Psoas muscle (tissue), 7 donors: ENCODE measurements at regions not wholly inside any gene's neighbourhood (a gene's known extent, or its start where the extent isn't known, plus 50 kb on each side); places are given as distances from the start of the nearest gene placed in this dataset.

Experiments
- ATAC-seq, 4 donors: fragments of 200-7000 bp; cut with Tn5 transposase; one replicate each; pipeline ENCODE4 v1.9.1; 2020; ENCODE audit warnings: moderate library complexity in 3 of 4, mild to moderate bottlenecking in 2 of 4
- DNase-seq, 2 donors: peaks; one replicate each; pipeline ENCODE4 v3.0.0-alpha.2; 2020
- H3K27ac ChIP-seq: fragments of 200-600 bp; one replicate; pipeline ENCODE4 v1.8.0; 2022
- H3K27me3 ChIP-seq, 3 donors: fragments of 200-600 bp in 1 of 3; one replicate each; pipeline versions ENCODE4 v1.6.1 to v1.8.0; 2013 to 2022; ENCODE audit warnings: low read length in 2 of 3, mild to moderate bottlenecking in 2 of 3, moderate library complexity in 1 of 3; ENCODE audit not compliant: insufficient read depth in 3 of 3
- H3K36me3 ChIP-seq, 2 donors: fragments of 200-600 bp in 1 of 2; one replicate each; pipeline versions ENCODE4 v1.6.1 to v1.8.0; 2013 to 2022; ENCODE audit warnings: low read depth in 1 of 2, mild to moderate bottlenecking in 1 of 2, moderate library complexity in 1 of 2; ENCODE audit not compliant: insufficient read depth in 1 of 2
- H3K4me1 ChIP-seq: fragments of 200-600 bp; one replicate; pipeline ENCODE4 v1.8.0; 2022
- H3K4me3 ChIP-seq: fragments of 200-600 bp; one replicate; pipeline ENCODE4 v1.8.0; 2022; ENCODE audit warnings: mild to moderate bottlenecking
- H3K9me3 ChIP-seq: fragments of 200-600 bp; one replicate; pipeline ENCODE4 v1.8.0; 2022
- CTCF ChIP-seq: fragments of 200-600 bp; IDR thresholded peaks from one replicate; pipeline ENCODE4 v1.8.0; 2022; ENCODE audit warnings: antibody characterized with exemption
- WGBS, 3 donors: extraction: QIAGEN DNeasy Blood & Tissue Kit; methylation state at CpG; one replicate each; pipeline versions ENCODE4 v1.1.6 to v1.1.7; 2013; 5-methylcytosine and 5-hydroxymethylcytosine counted together
- intact Hi-C, 2 donors: fragments of 100-400 bp; cut with DNase I; formaldehyde crosslinking; loops; one replicate each; pipeline versions ENCODE4 v1.11.0 to v1.14.2; 2022
- donor health status: healthy with polysubstance abuse.
- donor health status: DM: no; HTN: no; CAD: no; lungs with moderate emphysema.
- donor health status: Bipolar disorder and iron deficiency.
- donor health status: healthy.
- donor health status: DM: yes; HTN: yes; CAD: no.
- donor health status: DM: no; HTN: no; CAD: no.
- donor health status: DM: yes; HTN: yes; CAD: no.

- TF ChIP-seq CTCF, result no peak
- Histone ChIP-seq H3K9me3 (no peaks in the 10 kb centered on the region), H3K27me3 (peaks cover 0 to 4% (median under 1%) of the 10 kb centered on the region in 3 donors), H3K4me3 (no peak overlapping the region), H3K27ac (no peak overlapping the region), H3K4me1 (no peaks in the 10 kb centered on the region), H3K36me3 (no peaks in the 10 kb centered on the region)
- intact Hi-C loops, result no loop called here
- 17 to 26% (median 21%) methylated on average over 7 of the region's 7 CpGs for WGBS, 3 donors
- no peak for DNase-seq
- no peak for ATAC-seq
These were observed 141.0 kb upstream of the LMNTD1 start for GRCh38 chr12:25694072-25694471.

DNA sequence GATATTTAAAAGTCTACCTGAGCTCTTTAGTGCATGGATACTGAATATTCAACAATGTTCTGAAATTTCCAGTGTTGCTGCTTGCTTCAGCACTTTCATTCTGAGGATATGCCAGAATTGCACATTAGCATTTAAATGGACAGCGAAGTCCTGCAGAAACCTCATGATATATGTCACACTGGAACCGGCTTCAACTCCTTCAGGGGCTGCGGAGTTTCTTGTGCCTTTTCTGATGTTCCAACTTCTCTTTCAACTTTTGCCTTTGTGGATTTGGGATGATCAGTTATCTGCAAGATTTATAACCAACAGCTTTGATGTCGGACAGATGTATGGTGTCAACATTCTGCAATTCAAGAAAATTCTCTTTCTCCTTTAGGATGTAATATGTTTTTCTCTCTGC is 142.5 kb upstream of the LMNTD1 start:
- DNase-seq (no peak), ATAC-seq (no peak)
- Histone ChIP-seq H3K4me1 (no peaks in the 10 kb centered on the region), H3K27ac (no peak overlapping the region), H3K4me3 (no peak overlapping the region), H3K27me3 (peaks cover 0 to 4% (median 4%) of the 10 kb centered on the region in 3 donors), H3K9me3 (no peaks in the 10 kb centered on the region), H3K36me3 (no peaks in the 10 kb centered on the region)
- TF ChIP-seq CTCF, result no peak
- 63 to 83% (median 80%) methylated on average over 4 of the region's 4 CpGs for WGBS, 3 donors
- intact Hi-C loops, result no loop called here

- Histone ChIP-seq H3K27me3 (peaks cover 0 to 4% (median 4%) of the 10 kb centered on the region in 3 donors), H3K4me1 (no peaks in the 10 kb centered on the region), H3K36me3 (no peaks in the 10 kb centered on the region), H3K27ac (no peak overlapping the region), H3K9me3 (no peaks in the 10 kb centered on the region), H3K4me3 (no peak overlapping the region)
- 81 to 84% (median 82%) methylated on average over 2 of the region's 2 CpGs for WGBS, 3 donors
- ATAC-seq, result no peak
- TF ChIP-seq CTCF, result no peak
- no peak for DNase-seq
- intact Hi-C loops, result no loop called here
These were observed 145.7 kb upstream of the LMNTD1 start for GRCh38 chr12:25698772-25699171.

DNA sequence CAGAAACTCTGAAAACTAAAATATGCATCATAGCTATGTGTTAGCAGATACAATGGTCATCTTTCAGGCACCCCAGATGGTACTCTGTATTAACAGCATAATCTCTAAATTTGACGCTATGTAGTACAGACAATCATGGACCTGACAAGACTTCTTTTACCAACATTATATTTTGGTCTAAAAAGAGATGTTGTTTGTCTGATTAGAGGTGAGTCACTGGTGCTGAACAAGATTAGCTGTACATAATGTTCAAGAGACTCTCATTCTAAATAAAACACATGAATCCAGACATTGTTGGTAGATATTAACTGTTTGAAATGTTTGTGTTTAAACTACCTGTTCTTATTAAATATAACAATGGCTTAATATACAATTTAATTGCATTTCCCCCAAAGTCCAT is 146.4 kb upstream of the LMNTD1 start:
- intact Hi-C loops, result no loop called here
- Histone ChIP-seq H3K27ac (no peak overlapping the region), H3K36me3 (no peaks in the 10 kb centered on the region), H3K4me3 (no peak overlapping the region), H3K27me3 (peaks cover 0 to 4% (median 4%) of the 10 kb centered on the region in 3 donors), H3K4me1 (no peaks in the 10 kb centered on the region), H3K9me3 (no peaks in the 10 kb centered on the region)
- no peak for TF ChIP-seq CTCF
- DNase-seq (no peak), ATAC-seq (no peak)
- 79 to 93% (median 86%) methylated on average over 1 of the region's 1 CpG for WGBS, 3 donors

DNA sequence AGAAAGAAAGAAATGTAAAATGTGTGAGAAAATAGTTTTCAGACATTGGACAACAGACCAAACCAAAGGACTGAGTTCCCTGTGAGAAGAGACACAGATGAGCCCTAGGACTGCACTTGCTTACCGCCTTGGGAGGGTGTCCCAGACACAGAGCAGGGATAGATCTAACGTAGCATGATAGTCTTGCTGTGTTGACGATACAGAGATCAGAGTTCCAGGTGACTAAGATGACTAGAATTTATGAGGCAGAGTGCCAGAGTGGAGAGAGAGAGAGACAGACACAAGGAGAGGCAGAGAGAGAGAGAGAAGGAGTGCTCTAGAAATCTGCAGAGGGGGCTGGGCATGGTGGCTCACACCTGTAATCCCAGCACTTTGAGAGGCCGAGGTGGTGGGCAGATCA is 148.2 kb upstream of the LMNTD1 start:
- Histone ChIP-seq H3K27me3 (peaks cover 0 to 4% (median 4%) of the 10 kb centered on the region in 3 donors), H3K36me3 (no peaks in the 10 kb centered on the region), H3K4me1 (no peaks in the 10 kb centered on the region), H3K9me3 (no peaks in the 10 kb centered on the region), H3K4me3 (no peak overlapping the region), H3K27ac (no peak overlapping the region)
- intact Hi-C loops, result no loop called here
- ATAC-seq (no peak), DNase-seq (no peak)
- no peak for TF ChIP-seq CTCF
- WGBS, 3 donors, result 64 to 73% (median 65%) methylated on average over 4 of the region's 4 CpGs
